HG03066 (cell line): ENCODE measurements at regions not wholly inside any gene's neighbourhood (a gene's known extent, or its start where the extent isn't known, plus 50 kb on each side); places are given as distances from the start of the nearest gene placed in this dataset.

Experiments
- ATAC-seq: cut with Tn5 transposase; IDR thresholded peaks from one replicate; pipeline ENCODE4 v1.9.1; 2021; ENCODE audit warnings: low read depth; ENCODE audit not compliant: unreplicated experiment

DNA sequence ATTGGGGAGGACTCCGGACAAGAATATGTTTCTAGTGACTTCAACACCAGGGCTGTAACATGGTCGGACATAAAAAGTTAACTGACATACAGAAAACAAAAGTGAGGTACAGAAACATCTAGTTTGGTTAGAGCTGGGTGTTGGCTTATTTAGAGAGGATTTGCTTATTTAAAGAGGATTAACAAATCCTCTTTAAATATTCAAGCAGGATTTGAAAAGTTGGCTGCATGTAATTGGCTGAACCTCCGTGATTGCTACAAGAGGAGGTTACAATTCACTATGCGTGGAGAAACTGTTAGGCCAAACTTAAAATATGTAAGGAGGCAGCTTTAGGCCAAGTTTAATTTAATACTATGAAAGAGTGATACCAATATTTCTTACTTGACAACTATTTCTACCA is 2707.4 kb downstream of the ARAP2 start:
- ATAC-seq, result no peak

DNA sequence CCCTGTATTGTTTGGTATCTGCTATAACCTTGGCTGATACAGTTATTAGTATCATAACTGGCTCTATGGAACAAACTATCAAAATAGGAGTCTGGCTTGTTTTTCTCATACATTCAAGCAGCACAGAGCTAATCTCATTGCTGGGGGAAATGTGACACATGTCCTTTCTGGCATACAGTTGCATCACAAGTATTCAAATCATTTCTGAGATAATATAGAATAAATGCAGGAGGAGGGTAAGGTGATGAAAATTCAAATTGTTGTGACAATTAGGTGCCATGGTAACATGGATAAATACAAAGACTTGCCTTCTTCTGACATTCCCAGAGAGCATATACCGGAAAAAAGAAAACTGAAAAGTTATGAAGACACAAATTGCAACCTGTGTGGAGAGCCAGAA is 2706.8 kb downstream of the ARAP2 start:
- ATAC-seq, result no peak

DNA sequence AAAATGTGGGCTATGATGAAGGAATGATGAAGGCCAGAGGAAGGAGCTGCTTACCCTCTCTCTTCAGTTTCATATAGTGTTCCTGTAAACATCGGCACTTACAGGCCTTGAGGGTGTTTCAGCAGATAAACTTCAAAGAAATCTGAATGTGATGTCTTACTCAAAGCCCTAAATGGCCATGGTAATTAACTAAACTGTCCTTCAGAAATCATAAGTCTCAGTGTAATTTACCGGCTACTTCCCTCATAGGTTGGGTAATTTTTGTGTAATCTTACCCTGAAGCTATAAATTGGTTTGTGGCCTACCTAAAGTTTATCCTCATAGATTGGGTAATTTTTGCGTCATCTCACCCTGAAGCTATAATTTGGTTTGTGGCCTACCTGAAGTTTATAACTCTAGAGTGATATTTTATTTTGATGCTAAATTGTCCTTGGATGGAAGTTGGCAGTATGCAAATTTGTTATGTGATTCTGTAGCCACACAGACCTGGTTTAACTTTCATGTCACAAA is 2700.3 kb downstream of the ARAP2 start:
- ATAC-seq, result no peak

DNA sequence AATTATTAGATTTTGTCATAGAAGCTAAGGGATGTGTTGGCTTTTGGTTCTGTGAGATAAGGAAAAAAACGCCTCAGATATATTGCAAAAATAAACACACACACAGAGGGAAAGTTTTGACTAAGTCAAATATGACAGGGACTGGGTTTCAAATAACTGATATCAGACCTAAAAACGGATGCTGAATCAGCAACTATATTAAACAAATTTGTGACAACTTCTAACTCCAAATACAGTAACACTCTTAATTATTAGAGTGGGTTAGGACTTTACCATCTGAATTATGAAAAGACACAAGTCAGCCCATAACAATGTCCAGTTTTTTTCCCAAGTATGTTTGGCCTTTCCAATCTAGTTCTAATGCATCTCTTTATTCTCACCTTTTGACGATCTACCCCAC is 2693.1 kb downstream of the ARAP2 start:
- ATAC-seq, result no peak

DNA sequence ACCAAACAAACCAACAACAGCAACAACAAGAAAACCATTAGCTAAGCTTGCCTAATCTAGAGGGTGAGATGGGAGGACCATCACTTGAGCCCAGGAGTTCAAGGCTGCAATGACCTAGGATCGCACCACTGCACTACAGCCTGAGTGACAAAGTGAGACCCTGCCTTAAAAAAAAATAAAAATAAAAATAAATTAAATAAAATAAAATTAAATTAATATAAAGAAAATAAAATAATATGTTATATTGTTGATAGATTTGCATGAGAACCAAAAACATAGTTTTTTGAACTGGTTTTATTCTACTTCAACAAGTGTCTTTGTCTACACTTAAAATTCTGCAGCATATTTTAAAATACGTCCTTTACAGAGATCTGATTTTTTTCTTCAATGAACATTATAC is 2683.1 kb downstream of the ARAP2 start:
- no peak for ATAC-seq

DNA sequence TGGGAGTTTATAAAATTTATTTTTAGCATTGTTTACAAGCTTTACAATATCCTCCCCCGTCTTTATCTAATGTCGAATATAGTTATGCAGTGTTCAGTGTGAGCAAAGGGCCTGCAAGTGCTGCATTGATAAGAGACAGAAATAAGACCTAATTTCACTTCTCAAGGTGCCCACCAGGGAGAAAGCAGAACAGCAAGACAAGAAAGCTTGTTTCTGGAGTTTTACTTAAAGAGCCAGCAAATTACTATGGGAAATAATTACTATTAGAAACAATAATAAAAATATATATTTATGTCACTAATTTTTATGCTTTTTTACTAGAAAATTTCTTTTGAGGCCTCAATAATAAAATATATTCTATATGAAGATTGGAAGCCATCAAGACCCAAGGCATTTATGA is 2677.7 kb downstream of the ARAP2 start:
- no peak for ATAC-seq

DNA sequence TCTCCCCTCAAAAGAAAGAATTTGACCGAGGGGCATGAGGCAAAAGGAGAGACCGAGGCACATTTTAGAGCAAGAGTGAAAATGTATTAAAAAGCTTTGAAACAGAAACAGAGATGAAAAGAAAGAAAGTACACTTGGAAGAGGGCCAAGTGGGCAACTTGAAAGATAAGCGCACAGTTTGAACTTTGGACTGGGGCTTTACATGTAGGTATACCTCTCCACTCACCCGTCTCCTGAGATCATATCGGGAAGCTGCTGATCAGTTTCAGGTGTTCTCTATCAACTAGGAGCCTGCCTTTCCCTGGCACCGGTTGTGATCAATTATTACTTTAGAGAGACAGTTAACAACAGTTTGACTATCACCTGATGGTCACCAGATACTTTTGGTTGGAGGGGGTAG is 2666.5 kb downstream of the ARAP2 start:
- ATAC-seq, result no peak

DNA sequence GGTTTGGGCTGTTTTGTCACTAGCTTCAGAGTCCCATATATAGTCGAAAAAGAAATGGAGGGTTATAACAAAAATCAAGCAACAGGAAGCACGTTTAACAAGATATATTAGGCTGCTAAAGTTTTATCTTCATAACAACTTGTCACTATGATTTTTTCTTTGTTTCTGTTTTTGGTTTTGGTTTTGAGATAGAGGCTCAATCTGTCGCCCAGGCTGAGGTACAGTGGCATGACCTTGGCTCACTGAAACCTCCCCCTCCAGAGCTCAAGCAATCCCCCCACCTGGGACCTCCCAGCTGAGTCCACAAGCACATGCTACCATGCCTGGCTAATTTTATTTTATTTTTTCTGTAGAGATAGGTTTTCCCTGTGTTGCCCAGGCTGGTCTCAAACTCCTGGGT is 2664.4 kb downstream of the ARAP2 start:
- no peak for ATAC-seq

DNA sequence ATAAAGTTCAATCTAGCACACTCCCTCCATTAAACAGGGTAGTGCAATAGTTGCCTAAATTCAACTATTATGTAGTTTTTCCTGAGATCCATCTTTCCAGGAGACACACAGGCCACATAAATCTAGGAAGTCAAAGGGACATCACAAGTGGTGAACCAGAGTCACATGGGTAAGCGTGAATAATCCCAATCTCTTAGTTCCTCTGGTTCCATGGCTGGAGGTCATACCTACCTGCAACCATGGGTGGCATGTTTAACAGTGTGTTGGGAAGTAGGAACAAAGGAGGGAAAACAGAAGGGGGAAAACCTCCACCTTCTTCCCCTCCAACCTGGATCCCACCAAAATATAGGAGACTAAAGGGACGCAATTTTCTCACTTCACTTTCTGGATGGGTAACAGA is 2651.6 kb downstream of the ARAP2 start:
- no peak for ATAC-seq

DNA sequence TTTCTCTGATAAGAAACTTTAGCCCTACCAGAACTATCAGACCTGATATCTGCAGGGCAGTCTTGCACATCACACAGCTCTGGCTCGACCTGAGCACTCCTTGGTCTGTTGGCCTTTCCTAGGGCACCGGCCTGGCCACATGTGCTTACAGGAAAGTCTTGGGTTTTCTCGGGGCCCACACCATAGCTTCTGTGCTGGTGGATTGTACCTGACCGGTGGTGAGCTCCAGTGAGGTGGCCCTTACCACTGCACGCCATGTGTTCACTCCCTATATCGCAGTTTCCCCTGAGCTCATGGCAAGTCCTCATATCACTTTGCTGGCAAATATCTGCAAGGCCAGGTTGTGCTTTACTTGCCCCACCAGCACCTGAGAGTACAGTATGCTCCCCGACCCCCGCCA is 2637.4 kb downstream of the ARAP2 start:
- no peak for ATAC-seq

DNA sequence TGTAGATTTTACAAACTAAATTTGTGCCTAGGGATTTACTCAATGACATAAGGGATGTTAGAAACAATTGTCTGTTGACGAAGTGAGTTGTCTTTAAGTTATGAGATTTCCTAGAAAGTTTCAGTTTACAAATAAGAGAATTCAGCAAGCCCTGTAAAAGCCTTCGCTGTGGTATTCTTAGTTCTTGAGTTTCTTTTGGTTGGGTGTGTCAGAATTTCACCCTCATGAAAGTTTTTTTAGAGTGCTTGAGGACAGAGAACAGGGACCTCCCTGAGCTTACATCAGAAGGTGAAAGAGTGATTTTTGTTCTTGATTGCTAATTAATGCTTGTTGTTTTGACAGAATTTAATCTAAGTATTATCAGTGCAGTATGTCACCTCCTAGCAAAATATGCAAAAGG is 2628.2 kb downstream of the ARAP2 start:
- ATAC-seq, result no peak

DNA sequence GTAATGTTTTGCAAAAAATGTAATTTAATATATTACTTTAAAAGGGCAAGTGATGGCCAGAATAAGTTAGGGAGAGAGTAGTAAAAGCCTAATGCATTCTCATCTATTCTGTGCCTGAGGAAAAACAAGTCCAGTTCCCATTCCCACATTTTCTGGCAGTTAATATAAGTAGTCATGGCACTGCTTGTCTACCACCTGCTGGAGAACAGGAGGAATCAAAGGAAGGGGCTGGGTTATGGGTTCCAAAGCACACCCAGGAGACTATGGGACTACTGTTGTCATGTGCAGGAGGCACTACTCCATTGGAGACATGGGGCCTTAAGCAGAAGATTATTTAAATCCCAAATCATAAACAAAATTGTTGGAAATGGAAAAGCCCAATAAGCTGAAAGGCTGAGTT is 2618.6 kb downstream of the ARAP2 start:
- ATAC-seq, result no peak

DNA sequence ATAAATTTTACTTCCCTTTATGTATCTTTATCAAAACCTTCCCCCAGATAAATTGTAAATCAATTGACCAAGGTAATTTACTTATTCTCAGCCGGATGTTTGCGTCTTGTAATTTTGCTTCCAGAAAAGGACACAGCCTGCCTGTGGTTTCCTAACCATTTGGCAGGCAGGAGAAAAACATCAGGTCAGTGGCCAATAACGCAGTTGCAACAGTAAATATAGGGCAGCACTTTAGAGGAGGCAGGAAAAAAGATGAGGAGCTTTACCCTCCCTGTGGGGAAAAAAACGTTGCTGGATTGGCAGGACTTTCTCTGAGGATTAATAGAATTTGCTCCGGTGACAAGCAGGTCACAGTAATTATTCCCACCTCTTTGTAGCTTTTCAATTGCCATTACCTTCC is 2618.1 kb downstream of the ARAP2 start:
- ATAC-seq, result no peak

DNA sequence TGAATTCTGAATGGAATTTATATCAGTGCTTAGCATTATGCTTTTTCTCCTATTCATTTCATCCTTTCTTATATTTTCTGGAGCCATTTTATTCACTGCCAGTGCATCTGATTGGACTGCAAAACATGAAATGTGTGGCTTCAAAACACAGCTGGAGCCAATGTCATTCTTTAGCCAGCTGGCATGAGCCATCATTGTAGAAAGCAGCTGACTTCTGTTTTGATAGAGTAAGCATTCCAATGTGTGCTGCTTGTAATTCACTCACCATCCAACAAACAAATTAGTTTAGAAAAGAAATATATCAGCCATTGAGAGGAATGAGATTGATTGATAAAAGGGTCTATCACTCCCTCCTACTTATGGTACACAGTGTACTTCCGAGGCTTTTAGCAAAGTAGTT is 2616.0 kb downstream of the ARAP2 start:
- no peak for ATAC-seq

DNA sequence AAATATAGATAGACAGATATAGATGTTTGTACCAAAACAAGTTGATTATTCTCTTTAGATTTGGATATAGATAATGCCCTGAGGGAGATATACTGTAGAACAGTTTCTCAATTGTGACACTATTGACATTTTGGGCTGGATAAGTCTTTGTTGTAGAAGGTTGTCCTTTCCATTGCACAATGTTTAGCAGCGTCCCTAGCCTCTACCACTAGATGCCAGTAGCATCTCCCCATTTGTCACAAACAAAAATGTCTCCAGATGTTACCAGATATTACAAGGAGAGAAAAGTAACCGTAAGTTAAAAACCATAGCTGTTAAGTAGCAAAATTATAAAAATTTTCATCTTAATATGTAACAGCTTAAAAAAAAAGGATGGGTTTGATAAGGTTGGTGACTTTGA is 2595.3 kb downstream of the ARAP2 start:
- ATAC-seq, result no peak

DNA sequence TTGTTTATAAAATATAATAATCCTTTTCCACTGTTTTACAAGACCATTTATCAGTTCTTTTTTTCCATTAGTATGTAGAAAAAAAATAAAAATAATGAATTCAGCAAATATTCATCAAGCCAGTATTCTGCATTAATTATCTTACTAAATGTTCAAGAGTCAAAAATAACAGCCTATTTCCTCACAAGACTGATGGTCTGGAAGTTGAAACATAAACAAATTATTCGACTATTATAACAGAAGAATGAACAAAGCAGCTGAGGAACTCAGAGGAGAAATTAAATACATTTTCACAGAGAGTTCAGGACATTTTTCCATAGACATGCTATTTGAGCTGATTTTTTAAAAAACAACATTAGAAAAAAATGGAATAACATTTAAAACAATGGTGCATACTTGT is 2594.8 kb downstream of the ARAP2 start:
- ATAC-seq, result no peak

DNA sequence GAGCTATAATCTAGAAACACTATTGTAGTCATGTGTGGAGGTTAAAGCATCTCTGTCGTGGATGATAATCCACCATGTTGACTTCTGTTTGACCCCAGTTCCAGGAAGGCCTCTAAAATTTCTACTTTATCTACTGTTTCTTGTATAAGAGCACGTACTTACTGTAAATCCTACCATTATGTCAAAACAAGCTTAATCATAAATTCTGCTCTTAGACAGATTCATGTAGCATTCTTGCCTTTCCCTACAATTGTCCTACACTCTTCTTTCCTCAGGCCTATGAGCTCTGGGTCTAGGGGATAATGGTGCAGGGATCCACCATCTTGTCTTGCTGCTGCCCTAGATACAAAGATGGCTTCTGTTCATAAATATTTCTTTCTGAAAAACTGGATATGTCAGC is 2594.3 kb downstream of the ARAP2 start:
- no peak for ATAC-seq

DNA sequence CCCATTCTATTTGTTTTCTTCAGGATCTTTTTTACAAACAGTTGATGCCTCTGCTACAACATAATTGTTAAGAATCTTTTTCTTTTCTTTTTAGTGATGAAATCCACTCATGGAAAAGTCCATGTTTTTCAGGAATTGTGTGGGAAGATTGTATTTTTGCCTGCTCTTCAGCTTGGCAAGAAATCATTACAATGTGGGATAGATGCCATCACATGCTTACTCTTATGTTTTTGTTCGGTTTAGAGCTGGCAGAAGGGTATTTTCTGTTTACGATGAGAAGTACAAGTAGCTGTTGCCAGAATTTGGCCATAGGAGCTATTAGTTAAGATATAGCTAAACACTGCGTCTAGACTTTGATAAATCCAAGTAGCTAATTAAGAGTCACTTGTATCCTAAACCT is 2585.3 kb downstream of the ARAP2 start:
- ATAC-seq, result no peak

DNA sequence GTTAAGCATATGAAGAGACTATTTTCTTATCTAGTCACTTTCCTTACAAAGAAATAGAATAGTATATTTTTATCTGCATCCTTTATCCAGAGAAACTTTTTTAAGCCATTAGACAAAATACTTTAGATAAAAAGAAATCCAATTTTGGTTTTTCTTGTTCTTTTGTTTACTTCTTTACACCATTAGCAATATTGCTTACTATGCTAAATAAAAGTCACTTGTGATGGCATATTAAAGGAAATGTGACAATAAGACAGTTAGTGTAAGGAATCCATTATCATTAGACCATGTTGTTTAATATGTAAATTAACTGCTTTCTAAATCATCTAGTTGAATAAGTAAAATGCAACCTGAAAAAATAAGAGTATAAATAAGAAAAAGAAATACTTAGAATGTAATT is 2582.7 kb downstream of the ARAP2 start:
- no peak for ATAC-seq

DNA sequence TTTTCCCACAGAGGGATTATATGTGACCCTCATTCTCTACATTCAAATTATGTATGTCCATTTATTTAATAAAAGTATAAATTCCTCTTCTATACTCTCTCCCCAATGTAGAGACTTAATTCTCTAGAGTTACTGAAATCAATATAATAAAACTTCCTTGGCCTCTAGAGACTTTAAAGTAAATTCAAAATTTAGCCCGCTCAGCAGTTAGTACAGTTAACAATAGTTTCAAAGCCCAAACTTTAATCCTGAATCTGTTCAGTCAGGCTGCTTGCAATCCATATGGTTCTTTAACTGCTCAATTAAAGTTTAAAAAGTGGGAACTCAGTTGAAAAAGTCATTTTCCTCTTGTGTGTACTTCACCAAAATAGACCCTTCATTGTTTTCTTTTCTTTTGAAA is 2558.4 kb downstream of the ARAP2 start:
- ATAC-seq, result no peak

DNA sequence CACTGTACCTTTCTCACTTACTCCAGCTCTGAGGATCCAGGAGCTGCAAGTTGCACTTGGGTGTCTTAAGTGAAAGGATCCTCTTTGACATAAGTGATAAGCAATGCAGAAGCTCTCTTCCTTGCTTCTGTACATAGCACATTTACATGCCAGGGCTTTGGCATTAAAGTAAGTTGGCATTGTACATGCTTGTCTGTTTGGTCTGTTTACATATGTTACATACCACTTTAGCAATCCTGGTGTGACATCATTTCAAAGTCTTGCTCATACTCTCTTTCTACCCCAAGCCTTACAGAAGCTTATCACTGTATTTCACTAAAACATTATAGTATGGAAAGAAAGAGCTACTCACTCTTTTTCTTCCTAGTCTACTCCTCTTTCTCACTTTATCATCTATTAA is 2548.3 kb downstream of the ARAP2 start:
- no peak for ATAC-seq

DNA sequence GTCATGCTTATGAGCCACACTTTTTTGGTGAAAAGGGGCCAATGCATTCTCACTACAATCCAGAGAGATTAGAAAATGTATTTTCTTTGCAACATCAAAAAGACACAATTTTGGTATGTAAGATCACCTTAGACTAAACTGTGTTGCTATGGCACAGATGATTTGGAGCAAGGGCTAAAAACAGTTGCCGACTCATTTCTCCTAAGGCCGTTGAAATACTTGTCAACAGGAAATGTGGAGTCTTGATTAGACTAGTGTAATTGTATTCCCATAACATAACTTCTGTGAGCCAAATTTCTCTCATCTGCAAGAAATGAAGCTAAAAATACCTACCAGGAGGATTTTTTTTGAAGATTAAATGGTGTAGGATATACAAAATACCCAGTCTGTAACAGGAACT is 2547.7 kb downstream of the ARAP2 start:
- no peak for ATAC-seq

DNA sequence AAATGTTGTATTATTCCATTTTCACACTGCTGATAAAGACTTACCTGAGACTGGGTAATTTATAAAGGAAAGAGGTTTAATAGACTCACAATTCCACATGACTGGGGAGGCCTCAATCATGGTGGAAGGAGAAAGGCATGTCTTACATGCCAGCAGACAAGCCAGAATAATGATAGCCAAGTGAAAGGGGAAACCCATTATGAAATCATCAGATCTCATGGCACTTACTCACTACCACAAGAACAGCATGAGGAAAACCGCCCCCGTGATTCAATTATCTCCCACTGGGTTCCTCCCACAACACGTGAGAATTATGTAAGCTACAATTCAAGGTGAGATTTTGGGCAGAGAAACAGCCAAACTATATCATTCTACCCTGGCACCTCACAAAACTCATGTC is 2535.1 kb downstream of the ARAP2 start:
- no peak for ATAC-seq

DNA sequence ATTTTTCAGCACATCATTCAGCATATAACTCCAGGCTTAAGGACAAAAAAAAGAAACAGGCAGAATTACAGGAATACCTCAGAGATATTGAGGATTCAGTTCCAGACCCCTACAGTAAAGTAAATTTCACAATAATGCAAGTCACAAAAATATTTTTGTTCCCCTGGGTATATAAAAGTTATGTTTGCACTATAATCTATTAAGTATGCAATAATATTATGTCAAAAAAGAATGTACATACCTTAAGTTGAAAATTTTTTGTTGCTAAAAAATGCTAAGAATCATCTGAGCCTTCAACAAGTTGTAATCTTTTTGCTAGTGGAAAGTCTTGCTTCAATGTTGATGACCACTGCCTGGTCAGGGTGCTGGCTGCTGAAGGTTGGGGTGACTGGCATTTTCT is 2532.5 kb downstream of the ARAP2 start:
- no peak for ATAC-seq
